Left hindlimb (tissue), 1 donor: ENCODE measurements at regions not wholly inside any gene's neighbourhood (a gene's known extent, or its start where the extent isn't known, plus 50 kb on each side); places are given as distances from the start of the nearest gene placed in this dataset.
"Not testable (repeated sequence)": the region's sequence is repeated elsewhere in the genome, so short reads cannot be mapped to it uniquely, and the experiment has no call there.

Source experiments
- DNase-seq: peaks from one replicate; pipeline ENCODE4 v3.0.0-alpha.2; 2018

DNA sequence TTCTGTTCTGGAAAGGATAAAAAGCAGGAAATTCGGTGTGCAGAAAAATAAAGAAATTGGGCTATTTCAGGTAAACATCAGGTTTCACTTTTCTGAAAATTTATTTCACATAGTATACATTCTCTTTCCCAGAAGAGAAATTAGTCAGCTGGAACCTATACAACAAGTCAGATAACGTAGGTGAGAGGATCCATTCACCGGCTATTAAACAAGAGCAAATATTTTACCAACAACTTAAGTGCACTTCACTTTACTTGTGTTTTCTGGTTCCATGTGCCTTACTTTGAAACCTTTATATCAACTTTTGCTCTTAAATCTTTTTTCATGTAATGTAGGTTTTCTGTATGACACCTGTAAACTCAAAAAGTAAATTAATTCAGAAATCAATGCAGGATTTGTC lies 839.7 kb downstream of the CDH11 start:
- no peak for DNase-seq

DNA sequence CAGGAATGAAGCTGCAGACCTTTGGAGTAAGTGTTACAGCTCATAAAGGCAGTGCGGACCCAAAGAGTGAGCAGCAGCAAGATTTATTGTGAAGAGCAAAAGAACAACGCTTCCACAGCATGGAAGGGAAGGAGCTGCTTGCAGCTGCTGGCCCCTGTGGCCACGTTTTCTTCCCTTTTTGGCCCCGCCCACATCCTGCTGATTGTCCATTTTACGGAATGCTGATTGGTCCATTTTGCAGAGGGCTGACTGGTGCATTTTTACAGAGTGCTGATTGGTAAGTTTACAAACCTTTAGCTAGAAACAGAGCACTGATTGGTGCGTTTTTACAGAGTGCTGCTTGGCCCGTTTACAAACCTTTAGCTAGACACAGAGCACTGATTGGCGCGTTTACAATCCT lies 841.5 kb downstream of the CDH11 start:
- no peak for DNase-seq

DNA sequence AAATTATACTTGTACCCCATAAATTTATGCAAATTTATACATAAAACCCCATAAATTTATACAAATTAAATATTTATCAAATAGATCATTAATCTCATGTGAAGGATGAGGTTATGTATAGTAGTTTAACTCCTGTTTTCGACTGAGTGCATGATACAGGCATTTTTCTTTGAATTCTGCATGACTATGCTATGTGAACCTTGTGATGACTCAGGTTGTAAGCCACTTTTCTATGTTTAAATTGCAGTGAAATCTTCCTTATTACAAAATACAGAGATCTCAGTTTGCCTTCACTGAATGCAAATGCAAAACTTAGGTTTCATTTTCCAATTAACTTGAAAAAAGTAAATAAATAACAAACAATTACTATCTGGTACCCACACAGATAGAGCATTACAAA lies 843.7 kb downstream of the CDH11 start:
- no peak for DNase-seq

DNA sequence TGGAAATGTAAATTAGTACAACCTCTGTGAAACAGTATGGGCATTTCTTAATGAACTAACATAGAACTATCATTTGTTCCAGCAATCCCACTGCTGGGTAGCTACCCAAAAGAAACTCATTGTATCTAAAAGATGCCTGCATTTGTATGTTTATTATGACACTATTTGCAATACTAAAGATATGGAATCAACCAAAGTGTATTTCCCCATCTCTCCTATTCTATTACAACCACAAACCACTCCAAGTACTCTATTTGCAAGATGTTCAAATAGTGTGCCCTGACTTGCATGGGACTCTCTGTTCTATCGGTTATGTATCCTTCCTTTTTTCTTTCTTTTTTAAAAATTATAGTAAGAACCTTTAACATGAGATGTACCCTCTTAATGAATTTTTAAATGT lies 845.2 kb downstream of the CDH11 start:
- no peak for DNase-seq

DNA sequence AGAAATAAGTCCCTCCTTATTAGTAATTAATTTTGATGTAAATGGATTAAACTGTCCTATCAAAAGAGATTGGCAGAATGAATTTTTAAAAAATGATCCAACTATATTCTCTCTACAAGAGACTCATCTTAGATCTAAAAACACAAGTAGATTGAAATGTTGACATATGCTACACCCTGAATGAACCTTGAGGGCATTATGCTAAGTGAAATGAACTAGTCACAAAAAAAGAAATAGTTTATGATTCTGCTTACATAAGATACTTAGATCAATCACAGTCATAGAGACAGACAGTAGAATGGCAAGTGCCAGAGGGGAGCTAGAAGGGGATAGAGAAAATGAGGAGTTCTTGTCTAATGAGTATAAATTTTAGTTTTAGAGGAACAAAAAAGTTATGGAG lies 849.8 kb downstream of the CDH11 start:
- no peak for DNase-seq

DNA sequence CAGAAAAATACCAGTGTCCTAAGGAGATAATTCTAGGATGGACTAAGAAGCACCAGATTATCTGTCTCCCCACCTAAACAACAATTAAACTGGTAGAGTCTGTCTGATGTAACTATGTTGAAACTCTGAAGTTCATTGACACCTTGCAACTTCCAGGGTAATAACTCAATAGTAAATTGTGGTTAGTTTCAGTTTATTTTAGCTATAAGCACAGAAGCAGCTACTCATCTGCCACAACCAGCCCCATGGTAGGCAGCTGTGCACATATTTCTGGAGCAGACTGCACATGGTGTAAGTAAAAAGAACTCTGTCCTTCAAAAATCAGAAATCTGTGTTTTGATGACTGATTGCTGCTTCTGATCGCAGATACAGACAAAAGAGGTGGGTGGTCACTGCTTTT lies 852.1 kb downstream of the CDH11 start:
- no peak for DNase-seq

DNA sequence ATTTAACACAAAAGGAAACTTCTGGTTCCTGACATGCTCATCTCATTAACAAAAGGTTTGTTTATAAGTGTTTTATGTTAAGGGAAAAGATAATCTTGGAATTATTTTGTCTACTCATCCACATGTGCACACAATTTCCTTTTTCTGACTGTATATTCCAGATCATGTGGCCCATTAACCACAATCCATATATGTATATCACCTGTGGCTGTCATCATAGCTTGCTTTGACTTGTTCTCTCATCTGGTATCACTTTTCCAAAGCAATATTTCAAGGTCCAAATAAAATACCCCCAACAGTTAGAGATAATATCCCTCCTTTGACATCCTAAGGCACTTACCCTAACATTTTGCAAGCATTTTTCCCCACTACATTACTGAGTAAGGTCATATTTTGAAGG lies 856.1 kb downstream of the CDH11 start:
- DNase-seq = no peak

DNA sequence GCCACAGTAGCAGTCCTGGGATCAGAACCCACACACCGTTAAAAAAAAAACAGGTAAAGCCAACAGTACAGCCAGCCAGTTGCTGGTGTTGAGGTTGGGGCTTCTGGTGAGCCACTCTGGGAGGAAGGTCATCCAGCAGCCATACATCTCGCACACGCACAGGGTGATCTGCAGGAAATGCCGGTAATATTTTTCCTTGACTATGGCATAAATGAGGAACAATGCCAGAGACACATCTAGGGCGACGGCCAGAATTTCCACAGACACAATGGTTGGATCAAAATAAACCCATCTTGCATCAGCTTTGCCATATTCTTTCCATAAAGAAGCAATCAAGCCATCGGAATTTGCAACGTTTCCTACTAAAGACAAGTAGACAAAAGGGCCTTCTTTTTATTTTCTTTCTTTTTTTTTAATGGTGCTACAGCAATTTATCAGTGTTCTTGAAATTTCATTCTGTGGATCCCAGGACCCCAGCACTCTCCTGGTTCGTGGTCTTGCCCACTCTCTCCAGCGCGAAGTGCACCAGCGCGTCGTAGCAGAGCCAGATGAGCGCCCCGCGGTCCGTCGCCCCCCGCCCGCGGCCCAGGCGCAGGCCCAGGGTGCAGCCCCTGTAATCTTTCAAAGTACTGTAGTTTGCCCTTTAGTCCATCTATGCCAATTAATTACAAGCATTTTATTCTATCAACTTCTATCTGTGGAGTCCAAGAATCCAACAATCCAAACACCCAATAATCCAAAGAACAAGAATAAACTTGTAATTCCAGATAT lies 861.0 kb downstream of the CDH11 start:
- DNase-seq = not testable (repeated sequence)

DNA sequence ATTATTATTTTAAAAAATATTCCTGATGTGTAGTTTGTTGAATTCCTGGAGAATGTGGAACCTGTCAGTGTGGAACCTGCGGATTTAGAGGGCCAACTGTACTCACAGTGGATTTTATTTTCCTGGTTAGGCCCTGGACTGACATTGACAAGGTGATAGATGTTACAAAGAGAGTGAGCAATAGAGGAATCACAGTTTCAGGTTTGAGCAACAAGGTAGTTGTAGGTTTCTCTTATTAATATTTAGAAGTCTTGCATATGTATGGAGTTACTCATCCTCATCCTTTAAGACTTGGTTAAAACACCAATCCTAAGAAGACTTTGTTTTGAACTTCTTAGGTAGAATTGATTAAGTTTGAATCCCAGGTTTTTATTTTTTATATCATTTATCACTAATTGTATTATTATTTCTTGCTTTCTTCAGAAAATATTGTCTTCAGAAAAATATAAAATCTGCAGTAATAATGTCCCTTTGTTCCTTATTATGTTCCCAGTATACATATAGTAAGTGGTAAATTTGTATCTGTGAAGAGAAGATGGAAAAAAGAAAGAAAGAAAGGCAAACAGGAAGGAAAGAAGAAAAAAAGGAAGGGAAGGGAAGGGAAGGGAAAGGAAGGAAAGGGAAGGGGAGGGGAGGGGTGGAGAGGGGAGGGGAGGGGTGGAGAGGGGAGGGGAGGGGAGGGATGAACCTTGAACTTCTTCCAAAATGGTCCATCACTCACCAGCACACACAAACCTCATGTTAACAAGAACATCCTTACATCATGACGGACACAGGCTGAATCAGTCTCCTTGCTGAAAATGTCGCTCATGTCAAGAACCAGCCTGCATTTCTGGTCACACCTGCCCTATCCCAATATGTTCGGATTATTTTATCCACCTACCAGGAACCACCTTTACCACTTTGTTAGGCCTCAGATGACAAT lies 867.2 kb downstream of the CDH11 start:
- DNase-seq = no peak

DNA sequence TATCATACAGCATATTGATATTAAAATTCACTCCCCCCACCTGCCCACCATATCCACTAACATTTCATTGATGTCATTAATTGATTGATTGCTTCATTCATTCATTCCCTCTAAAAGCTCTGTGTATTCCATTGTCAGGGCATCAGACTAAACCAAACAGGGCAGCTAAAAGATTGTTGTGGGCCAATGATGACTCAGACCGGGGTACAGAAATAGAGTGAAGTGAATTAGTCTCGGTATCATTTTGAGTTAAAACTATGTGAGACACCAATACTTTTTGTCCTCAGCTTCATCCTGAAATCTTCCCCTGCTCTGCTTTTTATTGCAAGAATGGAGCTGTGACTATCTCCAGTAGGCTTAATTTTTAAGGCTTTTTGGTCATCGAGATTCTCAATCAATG lies 868.3 kb downstream of the CDH11 start:
- DNase-seq = no peak

DNA sequence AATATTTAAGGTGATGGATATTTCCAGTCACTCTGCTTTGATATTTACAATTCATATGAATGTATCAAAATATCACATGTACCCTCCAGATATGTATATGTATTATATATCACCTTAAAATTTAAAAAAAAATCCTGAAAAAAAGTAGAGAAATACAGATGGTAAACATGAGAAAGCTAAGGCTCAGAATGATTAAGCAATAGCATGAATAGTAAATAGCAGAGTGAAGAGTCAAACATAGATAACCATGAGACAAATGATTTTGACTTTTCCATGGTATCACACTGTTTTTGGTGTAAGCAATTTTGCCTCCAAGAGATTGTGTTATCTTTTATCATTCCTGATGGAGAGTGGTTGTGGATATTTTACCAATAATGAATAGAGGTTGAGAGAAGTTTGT lies 868.8 kb downstream of the CDH11 start:
- DNase-seq = no peak

DNA sequence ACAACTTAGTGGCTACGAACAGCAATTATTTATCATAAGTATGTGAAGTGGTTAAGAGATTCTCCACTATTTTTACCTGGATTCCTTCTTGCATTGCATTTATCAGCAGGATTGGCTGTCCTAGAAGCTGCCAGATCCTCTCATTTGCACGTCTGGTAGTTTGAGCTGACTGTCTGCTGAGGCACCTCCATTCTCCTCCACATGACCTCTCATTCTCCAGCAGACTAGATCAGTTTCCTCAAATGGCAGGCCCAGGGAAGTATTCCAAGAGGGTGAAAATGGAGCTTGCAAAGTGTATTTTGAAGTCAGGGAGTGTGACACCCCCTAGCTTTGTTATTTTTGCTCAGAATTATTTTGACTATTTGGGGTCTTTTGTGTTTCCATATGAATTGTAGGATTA lies 870.1 kb downstream of the CDH11 start:
- no peak for DNase-seq

DNA sequence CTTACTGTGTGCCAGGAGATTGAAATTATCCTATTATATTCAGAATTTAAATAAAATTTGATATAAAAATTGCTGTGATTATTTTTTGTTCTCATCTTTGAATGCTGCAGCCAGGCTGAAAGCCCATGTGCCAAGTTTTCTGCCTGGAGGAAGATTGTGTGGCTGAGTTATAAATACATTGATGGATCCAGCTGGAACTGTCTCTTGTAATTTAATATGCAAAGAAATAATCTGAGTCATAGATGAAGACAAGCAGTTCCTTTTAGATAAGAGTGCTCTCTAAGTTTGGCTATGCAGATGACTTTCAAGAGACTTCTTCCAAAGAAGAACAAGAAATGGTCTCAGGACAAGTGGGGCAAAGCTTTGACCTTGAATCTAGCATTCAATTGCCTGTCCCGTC lies 871.0 kb downstream of the CDH11 start:
- DNase-seq = no peak

DNA sequence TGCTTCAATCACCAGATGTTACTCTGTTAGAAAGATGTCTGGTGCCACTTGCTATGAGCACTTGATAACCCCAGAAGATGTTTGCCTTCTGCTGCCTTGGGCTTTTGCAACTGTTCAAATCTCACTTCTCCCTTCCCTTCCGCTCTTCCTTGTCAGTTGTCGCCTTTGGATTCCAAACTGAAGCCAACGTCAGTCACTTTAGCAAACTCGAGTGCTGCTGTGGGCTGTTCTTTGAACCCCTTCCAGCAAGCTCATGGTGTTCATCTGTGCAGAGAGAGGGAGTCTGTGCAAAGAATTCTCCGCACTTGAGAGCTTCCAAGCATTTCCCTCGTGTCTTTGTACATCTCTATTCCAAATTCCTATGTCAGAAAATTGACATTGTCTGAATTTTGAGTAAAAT lies 879.4 kb downstream of the CDH11 start:
- no peak for DNase-seq

DNA sequence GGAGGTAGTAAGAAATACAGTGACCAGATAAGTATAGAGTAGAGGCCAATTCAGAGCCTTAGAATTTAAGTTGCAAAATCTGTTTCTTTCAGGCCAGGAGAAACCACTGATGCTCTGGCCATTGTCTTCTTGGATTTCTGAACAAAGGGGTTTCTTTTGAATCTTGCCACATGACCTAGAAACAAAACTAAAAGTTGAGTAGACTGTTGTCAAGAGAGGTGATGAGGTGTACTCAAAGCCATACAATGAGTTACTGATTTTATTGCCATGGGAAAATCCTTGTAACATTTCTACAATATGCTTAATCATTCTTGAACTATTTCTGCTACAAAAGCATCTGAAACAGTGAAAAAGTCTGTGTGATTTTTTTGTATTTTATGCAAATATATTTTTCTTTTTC lies 881.3 kb downstream of the CDH11 start:
- DNase-seq = no peak

DNA sequence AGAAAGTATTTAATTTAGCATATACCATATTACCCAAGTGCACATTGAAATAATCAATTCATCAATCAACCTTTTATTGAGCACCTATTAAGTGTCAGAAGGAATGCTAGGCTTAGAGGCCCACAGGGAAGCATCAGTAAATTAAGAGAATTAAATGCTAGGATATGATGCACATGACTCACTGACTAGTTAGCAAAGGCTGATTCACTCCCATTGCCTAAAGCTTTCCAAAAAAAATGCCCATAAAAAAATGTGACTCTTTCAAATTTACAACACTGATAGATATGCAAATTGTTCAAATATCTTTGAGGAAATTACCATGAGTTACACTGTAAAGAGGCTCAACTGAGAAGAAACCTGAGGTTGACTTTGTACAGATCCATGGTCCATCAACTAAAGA lies 883.3 kb downstream of the CDH11 start:
- DNase-seq = no peak

DNA sequence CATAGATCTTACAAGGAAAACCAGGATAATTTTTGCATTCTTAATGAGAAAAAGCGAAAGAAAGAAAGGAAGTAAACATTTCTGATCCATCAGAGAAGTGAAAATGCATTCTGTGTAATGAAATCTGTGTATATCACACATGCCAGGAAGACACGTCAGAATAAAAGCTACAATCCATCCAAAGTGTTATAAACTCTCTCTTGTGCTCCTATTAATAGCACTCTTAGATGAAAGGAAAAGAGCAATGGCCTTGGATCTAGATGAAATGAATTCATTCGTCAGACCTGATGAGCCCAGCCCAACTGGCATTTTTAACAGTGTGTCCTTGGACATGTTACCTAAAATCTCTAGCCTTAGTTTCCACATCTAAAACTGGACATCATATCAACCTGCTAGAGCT lies 885.5 kb downstream of the CDH11 start:
- DNase-seq = no peak

DNA sequence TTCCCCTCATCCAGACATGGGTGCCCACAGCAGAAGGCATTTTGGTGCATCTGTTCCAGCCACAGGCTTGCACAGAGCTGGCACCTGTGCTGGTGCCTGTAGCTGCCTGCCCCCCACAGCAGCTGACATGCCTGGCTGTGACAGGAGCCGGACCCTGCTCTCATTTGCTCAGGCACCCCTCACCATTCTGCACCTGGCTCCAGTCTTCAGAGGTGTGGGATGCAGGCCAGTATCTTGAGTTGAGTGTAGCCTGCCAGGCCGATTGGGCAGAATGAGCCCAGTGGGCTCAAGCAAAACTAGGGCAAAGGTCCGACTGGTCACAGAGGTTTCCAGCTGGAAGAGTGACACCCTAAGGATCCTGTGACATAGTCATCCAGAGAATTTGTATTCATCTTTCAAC lies 887.7 kb downstream of the CDH11 start:
- no peak for DNase-seq

DNA sequence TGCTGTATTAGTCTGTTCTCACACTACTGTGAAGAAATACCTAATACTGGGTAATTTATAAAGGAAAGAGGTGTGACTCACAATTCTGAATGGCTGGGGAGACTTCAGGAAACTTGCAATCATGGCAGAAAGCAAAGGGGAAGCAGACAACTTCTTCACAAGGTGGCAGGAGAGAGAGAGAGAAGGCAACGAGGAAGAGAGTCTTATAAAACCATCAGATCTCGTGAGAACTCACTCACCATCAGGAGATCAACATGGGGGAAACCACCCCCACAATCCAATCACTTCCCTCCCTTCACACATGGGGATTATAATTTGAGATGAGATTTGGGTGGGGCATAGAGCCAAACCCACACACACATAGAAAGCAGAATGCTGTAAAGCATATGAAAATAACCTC lies 896.2 kb downstream of the CDH11 start:
- no peak for DNase-seq

DNA sequence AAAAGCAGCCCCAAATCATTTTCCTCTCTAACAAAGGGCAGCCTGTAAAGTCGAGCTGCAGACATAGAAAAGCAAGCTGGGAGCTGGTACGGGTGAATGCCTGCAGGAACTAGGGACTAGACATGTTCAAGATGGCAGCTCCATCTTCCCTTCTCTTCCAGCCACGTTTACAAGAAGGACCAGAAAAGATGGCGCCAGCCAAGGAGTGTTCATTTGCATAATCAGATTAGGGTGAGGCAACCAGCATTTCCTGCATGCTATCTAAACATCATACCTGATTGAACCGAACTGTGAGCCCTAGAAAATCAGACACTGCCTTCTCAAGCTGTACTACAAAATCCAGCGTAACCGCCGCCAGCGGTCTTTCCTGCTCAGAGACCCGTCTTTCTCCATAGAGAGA lies 896.8 kb downstream of the CDH11 start:
- DNase-seq = no peak

DNA sequence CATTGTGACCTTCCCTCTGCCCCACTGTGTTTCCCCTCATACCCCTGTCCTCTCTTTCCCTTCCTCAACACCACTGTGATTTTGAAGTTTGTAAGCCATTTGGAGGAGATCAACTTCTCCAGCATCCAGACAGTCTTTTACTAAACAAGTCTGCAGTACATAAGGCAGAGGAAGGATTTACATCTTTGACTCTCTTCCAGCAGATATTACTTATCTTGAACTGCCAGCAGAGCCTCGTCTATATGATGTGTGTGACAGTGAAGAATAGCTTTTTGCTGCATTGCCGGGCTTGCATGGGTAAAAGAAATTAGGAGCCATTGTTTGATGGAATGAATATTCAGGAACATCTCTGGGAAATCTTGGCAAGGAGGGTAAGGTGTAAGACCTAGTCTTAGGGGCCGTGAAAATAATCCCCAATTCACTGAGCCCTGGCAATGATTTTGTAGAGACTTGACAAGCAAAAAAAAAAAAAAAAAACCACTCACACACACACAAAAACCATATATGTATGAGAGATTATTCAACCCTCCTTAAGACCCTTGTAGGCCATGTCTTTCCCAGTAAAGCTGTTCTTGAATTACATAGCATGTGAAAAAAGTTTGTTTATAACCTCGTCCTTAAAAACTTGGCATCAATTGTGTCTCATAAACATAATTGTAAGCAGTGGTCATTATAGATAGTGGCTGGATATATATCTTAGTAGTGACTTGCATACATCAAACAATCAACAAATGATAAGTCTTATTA lies 903.9 kb downstream of the CDH11 start:
- DNase-seq = no peak

DNA sequence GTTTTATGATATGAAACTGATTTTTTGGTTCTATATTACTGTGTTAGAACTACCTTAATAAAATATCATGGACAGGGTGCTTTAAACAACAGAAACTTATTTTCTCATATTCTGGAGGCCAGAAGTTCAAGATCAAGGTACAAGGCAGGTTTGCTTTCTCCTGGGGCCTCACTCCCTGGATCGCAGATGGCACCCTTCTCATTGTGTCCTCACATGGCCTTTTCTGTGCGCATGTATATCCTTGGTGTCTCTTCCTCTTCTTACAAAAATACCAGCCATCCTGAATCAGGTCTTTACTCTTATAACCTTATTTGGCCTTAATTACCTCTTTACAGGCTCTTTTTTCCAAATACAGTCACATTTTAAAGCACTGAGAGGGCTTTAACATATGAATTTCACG lies 906.1 kb downstream of the CDH11 start:
- DNase-seq = no peak

DNA sequence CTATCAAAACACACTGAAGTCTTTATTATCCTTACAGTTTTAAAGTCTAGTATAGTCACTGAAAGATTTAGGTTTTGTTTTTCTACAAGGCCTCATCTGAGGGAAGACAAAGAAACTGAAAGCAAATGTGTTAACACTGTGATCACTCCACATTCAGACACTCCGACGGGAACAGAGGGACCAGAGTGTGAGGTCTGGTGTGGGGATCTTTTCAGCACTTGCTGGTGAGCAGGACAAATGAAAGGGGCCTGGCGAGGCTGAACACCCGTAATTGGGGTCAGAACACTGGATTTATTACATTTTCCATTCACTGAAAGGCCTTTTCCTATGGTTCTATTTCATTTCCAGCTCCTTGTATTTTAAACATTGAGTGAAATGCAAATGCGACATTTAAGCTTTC lies 910.5 kb downstream of the CDH11 start:
- no peak for DNase-seq

DNA sequence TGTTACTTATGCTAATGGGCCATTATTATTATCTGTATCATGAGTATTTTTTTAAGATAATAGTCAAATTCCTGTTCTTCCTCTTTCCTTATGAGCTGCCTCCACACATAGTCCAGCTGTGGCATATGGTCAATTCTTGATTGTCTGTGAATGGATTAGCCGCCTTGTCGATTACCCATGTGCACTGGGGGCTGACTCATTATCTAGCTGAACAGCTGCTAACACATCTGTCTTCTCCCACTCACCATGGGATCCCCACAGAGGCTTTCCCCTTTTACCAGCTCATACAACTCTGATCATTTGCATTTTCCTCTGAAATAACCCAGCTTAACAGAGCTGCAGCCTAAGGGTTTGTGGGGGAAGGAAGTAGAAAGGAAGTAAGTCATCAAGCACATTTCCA lies 915.0 kb downstream of the CDH11 start:
- DNase-seq = no peak
